A673 (cell line): ENCODE measurements at regions not wholly inside any gene's neighbourhood (a gene's known extent, or its start where the extent isn't known, plus 50 kb on each side); places are given as distances from the start of the nearest gene placed in this dataset.

ENCODE experiments used
- CTCF ChIP-seq: fragments of 300-800, 200-600 bp; sonication (generic); conservative IDR thresholded peaks from 2 replicates; pipeline ENCODE4 v1.5.1; 2017; ENCODE audit warnings: low read depth, mild to moderate bottlenecking, antibody characterized with exemption, low read length, moderate library complexity, mixed read lengths
- EZH2 ChIP-seq: fragments of 200-600 bp; sonication (generic); IDR thresholded peaks from 2 replicates; pipeline ENCODE4 v1.6.1; 2017; ENCODE audit warnings: borderline replicate concordance, low read depth, mild to moderate bottlenecking, mixed read lengths, antibody characterized with exemption, low read length; ENCODE audit not compliant: poor library complexity, severe bottlenecking

- TF ChIP-seq CTCF (no peak), EZH2 (no peak)
Measured at GRCh38 chr5:89181546-89181945, 298.6 kb upstream of the MEF2C start.
